ENCODE measurements at regions not wholly inside any gene's neighbourhood (a gene's known extent, or its start where the extent isn't known, plus 50 kb on each side); places are given as distances from the start of the nearest gene placed in this dataset.

DNA sequence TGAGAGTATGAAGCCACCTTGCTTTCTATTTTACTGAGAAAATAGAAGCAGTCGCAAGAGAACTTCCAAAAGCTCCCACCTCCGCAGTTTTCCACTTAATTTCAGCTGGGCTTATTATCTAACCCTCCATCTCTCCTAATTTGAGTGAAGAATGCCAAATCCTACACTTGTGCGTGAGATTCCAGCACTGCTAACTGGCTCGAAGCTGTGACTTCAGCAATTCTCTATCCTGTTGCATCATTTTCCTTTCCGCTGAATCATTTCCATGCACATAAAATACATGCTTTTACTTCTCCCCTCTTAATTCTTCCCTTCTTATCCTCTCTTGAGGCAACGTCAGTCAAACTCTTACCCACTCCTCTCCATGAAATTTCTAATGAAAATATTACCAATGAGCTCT is 189.5 kb downstream of the GASK1B start:
- TF ChIP-seq, protein P1, sequence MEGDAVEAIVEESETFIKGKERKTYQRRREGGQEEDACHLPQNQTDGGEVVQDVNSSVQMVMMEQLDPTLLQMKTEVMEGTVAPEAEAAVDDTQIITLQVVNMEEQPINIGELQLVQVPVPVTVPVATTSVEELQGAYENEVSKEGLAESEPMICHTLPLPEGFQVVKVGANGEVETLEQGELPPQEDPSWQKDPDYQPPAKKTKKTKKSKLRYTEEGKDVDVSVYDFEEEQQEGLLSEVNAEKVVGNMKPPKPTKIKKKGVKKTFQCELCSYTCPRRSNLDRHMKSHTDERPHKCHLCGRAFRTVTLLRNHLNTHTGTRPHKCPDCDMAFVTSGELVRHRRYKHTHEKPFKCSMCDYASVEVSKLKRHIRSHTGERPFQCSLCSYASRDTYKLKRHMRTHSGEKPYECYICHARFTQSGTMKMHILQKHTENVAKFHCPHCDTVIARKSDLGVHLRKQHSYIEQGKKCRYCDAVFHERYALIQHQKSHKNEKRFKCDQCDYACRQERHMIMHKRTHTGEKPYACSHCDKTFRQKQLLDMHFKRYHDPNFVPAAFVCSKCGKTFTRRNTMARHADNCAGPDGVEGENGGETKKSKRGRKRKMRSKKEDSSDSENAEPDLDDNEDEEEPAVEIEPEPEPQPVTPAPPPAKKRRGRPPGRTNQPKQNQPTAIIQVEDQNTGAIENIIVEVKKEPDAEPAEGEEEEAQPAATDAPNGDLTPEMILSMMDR (IDR thresholded peaks at IDR 0.05) = no peak
- no peak for TF ChIP-seq POLR2A (IDR thresholded peaks at IDR 0.05)

Measured in uterus (tissue), 2 donors.